Omental fat pad (tissue), 3 donors: ENCODE measurements at regions not wholly inside any gene's neighbourhood (a gene's known extent, or its start where the extent isn't known, plus 50 kb on each side); places are given as distances from the start of the nearest gene placed in this dataset.

Experiments
- ATAC-seq: fragments of 150-250 bp; one replicate; pipeline ENCODE4 v1.9.1; 2016; ENCODE audit warnings: mild to moderate bottlenecking, moderate library complexity; ENCODE audit not compliant: low FRiP score
- DNase-seq: peaks from one replicate; pipeline ENCODE4 v3.0.0-alpha.2; 2019; ENCODE audit warnings: low spot score
- TF ChIP-seq, protein P1 (sequence below), 3 donors: fragments of 450-650 bp; IDR thresholded peaks; one replicate each; pipeline ENCODE4 v1.5.1; 2016 to 2017; ENCODE audit warnings: antibody characterized with exemption in 3 of 3, mild to moderate bottlenecking in 3 of 3, moderate library complexity in 2 of 3

- DNase-seq = no peak
- TF ChIP-seq, protein P1, sequence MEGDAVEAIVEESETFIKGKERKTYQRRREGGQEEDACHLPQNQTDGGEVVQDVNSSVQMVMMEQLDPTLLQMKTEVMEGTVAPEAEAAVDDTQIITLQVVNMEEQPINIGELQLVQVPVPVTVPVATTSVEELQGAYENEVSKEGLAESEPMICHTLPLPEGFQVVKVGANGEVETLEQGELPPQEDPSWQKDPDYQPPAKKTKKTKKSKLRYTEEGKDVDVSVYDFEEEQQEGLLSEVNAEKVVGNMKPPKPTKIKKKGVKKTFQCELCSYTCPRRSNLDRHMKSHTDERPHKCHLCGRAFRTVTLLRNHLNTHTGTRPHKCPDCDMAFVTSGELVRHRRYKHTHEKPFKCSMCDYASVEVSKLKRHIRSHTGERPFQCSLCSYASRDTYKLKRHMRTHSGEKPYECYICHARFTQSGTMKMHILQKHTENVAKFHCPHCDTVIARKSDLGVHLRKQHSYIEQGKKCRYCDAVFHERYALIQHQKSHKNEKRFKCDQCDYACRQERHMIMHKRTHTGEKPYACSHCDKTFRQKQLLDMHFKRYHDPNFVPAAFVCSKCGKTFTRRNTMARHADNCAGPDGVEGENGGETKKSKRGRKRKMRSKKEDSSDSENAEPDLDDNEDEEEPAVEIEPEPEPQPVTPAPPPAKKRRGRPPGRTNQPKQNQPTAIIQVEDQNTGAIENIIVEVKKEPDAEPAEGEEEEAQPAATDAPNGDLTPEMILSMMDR (IDR thresholded peaks at IDR 0.05) = no peak
- no peak for ATAC-seq
Measured at GRCh38 chr9:126205845-126206498, 120.7 kb upstream of the MVB12B start.

- TF ChIP-seq, protein P1 (IDR thresholded peaks at IDR 0.05) = no peak
- no peak for DNase-seq
- no peak for ATAC-seq
Measured at GRCh38 chr9:126207256-126207655, 119.4 kb upstream of the MVB12B start.

DNA sequence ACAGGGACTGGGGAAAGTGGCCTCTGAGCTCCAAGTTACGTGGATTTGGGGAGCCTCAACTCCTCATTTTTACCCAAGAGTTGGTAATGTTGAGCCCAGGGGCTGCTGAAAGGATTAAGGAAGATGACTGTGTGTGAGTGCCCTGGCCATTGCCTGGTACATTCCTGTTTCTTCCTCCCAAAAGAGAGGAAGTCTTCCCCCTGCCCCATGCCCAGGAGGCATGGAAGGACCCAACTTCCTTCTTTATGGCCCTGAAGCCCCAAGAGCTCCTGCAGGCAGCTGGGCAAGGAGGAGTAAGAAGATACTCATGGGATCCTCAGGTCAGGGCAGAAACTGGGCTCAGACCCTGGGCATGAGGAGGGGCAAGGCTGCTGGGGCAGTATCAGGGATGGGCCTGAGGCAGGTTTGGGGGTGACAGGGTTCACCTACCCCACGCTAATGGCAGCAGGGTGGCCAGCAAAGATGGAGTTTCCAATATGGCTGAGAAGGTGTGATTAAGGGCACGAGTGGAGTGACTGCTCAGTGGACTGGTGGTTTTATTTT is 118.3 kb upstream of the MVB12B start:
- ATAC-seq (no peak), DNase-seq (no peak)
- TF ChIP-seq, protein P1 (IDR thresholded peaks at IDR 0.05) = no peak

- ATAC-seq = no peak
- DNase-seq = no peak
- TF ChIP-seq, protein P1 (IDR thresholded peaks at IDR 0.05) = no peak
Measured at GRCh38 chr9:126211441-126212074, 115.1 kb upstream of the MVB12B start.

DNA sequence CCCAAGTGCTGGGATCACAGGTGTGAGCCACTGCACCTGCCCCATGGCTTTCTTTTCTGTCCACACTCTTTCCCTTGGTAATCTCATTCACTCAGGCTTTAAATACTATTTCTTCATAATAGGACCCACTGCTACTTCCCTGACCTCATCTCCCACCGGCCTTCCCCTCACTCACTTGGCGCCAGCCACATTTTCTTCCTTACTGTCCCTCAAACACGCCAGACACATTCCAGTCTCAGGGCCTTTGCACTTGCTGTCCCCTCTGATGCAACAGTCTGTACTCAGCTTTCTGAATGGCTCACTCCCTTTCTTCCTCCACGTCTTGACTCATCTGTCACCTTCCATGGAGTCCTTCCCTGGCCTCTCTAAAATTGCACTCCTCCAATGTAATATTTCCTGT is 111.1 kb upstream of the MVB12B start:
- TF ChIP-seq, protein P1 (IDR thresholded peaks at IDR 0.05) = no peak
- DNase-seq (no peak), ATAC-seq (no peak)

DNA sequence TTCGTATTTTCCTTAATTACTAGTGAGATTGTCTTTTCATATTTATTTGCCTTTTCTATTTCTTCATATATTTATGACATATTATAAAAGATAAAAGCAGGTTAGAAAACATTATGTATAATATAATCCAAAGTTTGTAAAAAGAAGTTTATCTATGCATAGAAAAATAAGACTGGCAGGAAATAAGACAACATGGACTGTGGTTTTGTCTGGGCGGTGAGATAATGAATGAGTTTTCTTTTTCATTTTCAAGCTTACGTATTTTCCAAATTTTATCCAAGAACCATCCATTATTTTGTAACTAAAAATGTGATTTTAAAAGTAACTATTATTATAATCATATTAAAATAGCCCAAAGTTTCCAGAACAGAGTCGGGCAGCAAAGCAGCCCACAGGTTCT is 109.8 kb upstream of the MVB12B start:
- DNase-seq = no peak
- no peak for ATAC-seq
- TF ChIP-seq, protein P1 (IDR thresholded peaks at IDR 0.05) = no peak

DNA sequence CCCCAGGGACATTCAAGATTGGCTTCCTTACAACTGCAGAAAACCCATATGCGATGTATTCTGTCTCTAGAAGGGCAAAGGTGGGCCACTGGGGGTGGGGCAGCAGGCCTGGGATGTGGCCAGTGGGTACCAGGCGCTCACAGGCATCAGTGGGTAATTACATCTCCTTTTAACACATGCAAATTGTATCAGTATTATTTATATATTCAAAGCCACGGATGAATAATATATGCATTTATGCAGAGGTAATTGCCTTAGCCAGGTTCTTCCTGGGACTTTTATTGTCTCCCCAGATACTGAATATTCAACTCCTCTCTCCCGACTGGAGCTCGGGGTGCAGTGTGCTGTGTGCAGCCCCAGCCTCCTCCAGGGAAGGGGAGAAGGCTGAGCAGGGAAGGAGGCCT is 109.4 kb upstream of the MVB12B start:
- TF ChIP-seq, protein P1 (IDR thresholded peaks at IDR 0.05) = no peak
- no peak for DNase-seq
- ATAC-seq = no peak
